IPS-NIHi11 (cell line): ENCODE measurements at regions not wholly inside any gene's neighbourhood (a gene's known extent, or its start where the extent isn't known, plus 50 kb on each side); places are given as distances from the start of the nearest gene placed in this dataset.
"Not testable (repeated sequence)": the region's sequence is repeated elsewhere in the genome, so short reads cannot be mapped to it uniquely, and the experiment has no call there.

Experiments
- DNase-seq: peaks from one replicate; pipeline ENCODE4 v3.0.0; 2012; ENCODE audit warnings: mixed read lengths, low spot score

- peak; percentile 71 for DNase-seq
These were observed 138.3 kb upstream of the PALS2 start for GRCh38 chr7:24434972-24435371.

- DNase-seq: peak; percentile 27
These were observed 136.9 kb upstream of the PALS2 start for GRCh38 chr7:24436131-24436920.

- DNase-seq: no peak
These were observed 135.0 kb upstream of the PALS2 start for GRCh38 chr7:24438232-24438631.

- not testable (repeated sequence) for DNase-seq
These were observed 134.1 kb upstream of the PALS2 start for GRCh38 chr7:24439104-24439503.

GRCh38 chr7:24440892-24441291 lies 132.4 kb upstream of the PALS2 start:
- no peak for DNase-seq

GRCh38 chr7:24441314-24442027 lies 131.8 kb upstream of the PALS2 start:
- no peak for DNase-seq

GRCh38 chr7:24442170-24442777 lies 131.0 kb upstream of the PALS2 start:
- DNase-seq: no peak

- DNase-seq: no peak
These were observed 128.4 kb upstream of the PALS2 start for GRCh38 chr7:24444666-24445440.

GRCh38 chr7:24448038-24448437 lies 125.2 kb upstream of the PALS2 start:
- DNase-seq: no peak

- DNase-seq: not testable (repeated sequence)
These were observed 123.8 kb upstream of the PALS2 start for GRCh38 chr7:24449416-24449815.

- DNase-seq: no peak
These were observed 117.3 kb upstream of the PALS2 start for GRCh38 chr7:24455813-24456525.

- no peak for DNase-seq
These were observed 116.6 kb upstream of the PALS2 start for GRCh38 chr7:24456526-24457218.

GRCh38 chr7:24457219-24457558 lies 116.1 kb upstream of the PALS2 start:
- DNase-seq: no peak

- DNase-seq: no peak
These were observed 111.1 kb upstream of the PALS2 start for GRCh38 chr7:24462117-24462516.

- no peak for DNase-seq
These were observed 110.3 kb upstream of the PALS2 start for GRCh38 chr7:24462984-24463383.

- no peak for DNase-seq
These were observed 109.8 kb upstream of the PALS2 start for GRCh38 chr7:24463474-24463873.

- DNase-seq: no peak
These were observed 108.4 kb upstream of the PALS2 start for GRCh38 chr7:24464861-24465260.

- DNase-seq: no peak
These were observed 107.0 kb upstream of the PALS2 start for GRCh38 chr7:24466168-24466768.

- no peak for DNase-seq
These were observed 104.1 kb upstream of the PALS2 start for GRCh38 chr7:24469118-24469517.

GRCh38 chr7:24472093-24472492 lies 101.2 kb upstream of the PALS2 start:
- DNase-seq: no peak
